GM21717 (cell line): ENCODE measurements at regions not wholly inside any gene's neighbourhood (a gene's known extent, or its start where the extent isn't known, plus 50 kb on each side); places are given as distances from the start of the nearest gene placed in this dataset.
"Not testable (repeated sequence)": the region's sequence is repeated elsewhere in the genome, so short reads cannot be mapped to it uniquely, and the experiment has no call there.

ENCODE experiments used
- ATAC-seq: cut with Tn5 transposase; IDR thresholded peaks from one replicate; pipeline ENCODE4 v1.9.1; 2021; ENCODE audit warnings: mild to moderate bottlenecking, moderate library complexity; ENCODE audit not compliant: unreplicated experiment

DNA sequence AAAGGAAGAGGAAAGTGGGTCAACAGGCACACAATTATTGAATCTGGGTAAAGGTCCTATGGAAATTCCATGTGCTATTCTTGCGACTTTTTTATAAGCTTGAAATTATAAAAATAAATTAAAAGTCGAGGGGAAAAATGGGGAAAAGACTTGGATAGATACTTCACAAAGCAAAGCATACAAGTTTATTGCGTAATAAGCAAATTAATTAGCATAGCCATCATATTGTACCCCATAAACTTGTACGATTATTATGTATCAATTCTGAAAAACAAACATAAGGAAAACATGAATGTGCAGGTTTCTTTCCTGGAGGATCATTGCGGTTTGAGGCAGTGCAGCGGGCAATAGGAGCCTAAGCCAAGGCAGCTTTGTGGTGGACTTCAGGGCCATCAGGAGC lies 351.6 kb upstream of the NOX3 start:
- no peak for ATAC-seq

DNA sequence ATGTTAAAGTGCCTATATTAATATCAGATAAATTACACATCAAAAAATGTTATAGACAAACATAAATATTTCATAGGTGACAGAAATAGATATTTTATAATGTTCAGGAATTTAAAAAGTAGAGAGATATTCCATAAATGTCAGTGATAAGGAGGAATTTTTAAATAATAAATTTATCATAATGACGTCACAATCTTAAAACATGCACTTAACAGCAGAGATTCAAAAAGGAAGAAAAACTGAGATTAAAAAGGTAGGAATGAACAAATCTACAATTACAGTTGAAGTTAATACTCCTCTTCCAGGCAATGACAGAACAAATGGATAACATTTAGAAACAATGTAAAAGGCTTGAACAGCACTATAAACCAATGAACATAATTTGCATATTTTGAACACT lies 345.4 kb upstream of the NOX3 start:
- no peak for ATAC-seq

DNA sequence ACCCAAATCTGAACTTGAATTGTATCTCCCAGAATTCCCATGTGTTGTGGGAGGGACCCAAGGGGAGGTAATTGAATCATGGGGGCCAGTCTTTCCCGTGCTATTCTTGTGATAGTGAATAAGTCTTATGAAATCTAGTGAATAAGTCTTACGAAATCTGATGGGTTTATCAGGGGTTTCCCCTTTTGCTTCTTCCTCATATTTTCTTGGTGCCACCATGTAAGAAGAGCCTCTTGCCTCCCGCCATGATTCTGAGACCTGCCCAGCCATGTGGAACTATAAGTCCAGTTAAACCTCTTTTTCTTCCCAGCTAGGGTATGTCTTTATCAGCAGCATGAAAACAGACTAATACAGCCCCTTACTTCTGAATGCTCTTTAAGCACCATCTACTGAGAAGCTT lies 343.2 kb upstream of the NOX3 start:
- not testable (repeated sequence) for ATAC-seq

DNA sequence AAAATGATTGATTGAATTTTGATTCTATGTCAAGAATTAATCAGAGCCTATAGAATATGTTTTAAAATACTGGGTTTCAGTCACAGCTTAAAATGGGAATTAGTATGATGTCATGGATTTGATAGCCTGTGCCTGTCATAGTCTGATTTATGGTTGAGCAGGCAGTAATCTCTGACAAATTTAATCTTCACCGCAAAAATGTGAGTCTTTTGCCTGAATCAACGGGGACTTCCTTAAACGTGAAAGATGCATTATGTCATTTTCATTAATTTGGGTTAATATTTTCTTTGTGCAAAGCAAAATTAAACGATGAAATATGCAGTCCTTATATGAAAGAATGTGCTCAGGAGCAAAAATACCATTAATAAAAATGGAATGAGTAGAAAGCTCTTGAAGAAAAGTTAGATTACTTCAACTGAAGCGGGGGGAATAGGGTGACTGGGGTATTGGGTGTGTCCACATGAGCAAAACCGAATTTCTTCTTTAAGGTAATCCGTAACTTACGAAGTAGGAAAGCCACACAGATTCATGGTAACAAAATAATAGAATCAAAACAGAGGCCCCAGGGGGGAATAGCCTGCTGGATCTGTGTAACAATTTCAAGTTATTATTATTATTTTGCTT lies 339.6 kb upstream of the NOX3 start:
- ATAC-seq = no peak

DNA sequence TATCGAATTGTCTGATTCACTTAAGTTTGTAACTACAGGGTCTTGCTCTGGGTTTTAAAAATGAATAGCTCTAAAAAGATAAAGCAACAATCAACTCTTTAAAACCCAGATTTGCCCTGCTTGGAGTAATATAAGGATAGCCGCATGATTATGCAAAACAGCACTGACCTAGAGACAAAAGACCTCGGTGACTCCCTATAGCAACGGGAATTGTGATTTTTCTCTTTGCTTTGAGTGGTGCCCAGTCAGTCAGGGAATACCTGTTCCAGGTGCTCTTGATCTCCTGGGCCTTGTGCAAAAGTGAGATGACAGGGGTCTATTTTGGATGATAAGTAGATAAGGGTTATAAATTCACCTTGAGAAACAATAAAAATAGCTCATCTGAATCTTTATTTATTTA lies 336.3 kb upstream of the NOX3 start:
- no peak for ATAC-seq

DNA sequence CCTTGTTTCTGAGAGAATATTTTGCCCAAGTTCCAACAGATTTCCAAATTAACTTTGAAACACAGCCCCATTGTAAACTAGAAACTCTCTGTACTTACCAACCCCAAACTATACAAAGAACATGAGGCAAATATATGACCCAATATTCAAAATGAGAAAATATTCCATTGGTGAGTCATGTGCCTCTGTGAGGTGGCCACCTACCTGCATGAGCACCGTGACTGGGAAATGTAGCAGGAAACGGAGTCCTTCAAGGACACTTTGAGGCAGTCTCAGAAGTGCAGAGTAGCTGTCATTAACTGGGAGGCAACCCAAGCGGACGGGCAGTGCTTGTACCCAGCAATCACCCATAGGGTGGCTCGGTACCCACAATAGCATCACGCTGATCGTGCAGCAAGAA lies 335.5 kb upstream of the NOX3 start:
- no peak for ATAC-seq

DNA sequence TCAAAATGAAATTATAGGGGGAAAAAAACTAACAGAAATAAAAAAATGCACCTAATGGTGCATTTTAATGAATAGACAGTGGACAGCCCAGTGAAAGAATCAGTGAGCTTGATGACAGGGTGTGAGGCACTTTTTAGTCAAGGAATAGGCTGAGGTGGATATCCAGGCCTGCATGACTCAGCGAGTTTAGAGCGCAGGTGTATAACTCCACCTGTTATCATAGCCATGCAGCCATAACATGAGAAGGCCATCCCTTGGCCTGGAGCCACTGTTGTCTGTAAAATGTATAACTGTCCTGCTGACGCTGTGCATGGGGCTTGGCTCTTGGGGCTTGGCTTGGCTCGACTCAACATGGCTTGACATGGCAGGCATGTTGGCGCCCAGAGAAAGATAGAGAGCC lies 331.5 kb upstream of the NOX3 start:
- no peak for ATAC-seq

DNA sequence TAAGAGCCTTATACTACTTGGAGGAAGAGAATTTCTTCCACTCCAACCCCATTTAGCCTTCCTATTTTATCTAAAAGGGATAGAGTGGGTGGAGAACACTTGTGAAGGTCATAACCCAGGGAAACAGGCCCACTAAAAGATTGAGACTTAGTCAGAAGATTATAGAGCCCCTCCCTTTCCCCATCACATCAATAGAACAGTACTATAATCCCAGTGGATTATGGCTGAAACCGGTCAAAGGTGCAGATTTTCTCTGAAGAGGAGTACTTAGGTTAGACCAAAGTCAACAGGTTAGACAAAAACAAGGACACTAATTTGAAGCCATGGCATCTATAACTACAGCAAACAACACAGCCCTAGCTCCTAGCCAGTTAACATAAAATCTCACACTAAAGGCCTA lies 330.9 kb upstream of the NOX3 start:
- ATAC-seq = no peak

DNA sequence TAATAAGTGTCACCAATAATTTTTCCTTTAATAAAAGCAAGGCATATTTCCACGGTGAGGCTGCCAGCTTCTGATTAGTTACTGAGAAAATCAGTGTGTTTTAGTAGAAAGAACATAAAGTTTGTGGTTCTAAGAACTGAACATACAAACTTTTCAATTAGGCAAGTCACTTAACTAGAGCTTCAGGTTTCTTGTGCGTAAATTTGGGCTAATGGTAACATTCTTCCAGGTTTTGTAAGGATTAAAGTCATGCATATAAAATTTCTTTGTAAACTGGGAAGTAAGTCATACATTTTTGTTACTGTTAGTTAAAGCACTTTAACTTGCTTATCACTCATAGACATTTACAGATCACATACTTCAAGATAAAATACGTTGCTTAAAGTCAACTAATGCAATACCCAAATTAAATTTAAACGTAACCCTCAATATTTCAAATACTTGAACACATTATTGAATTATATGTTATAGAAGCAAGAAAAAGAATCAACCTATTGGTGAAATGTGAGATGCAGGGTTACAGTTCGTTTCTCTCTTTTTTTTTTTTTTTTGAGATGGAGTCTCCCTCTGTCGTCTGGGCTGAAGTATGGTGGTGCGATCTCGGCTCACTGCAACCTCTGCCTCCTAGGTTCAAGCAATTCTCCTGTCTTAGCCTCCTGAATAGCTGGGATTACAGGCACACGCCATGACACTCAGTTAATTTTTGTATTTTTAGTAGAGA lies 327.3 kb upstream of the NOX3 start:
- ATAC-seq = no peak

DNA sequence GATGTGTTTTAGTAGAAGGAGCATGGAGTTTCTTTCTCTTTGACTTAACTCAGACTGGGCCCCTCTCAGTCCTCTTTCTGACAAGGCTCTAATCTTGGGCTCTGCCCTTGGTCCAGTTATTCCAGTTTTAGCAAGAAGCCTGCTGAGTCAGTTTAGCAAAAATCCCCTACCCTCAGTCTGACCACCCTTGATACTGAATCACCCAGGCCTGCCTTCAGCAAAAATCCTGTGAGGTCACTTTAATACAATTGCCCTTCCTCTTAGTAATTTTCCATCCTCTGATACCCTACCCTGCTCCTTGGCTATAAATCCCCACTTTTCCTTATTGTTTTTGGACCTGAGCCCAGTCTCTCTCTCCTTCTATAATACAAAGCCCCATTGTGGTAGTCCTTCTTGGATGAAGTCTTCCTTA lies 326.7 kb upstream of the NOX3 start:
- ATAC-seq = no peak

DNA sequence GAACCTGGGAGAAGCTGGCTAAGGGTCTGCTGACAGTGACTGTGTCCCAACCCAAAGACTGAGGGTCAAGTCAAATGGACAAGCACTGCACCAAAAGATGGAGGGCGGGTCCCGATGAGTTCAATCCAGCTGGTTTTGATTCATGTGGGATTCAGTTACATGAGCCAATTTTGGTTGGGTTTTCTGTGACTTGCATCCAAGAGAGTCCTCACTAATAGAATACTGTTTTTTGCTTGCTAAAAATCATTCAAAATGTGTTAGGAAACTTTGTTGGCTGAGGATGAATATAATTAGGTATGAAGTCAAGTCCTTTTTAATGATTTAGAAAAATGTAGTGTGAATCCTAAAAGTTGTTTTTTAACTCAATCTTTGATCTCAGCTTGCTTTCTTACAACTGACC lies 323.8 kb upstream of the NOX3 start:
- ATAC-seq = no peak

DNA sequence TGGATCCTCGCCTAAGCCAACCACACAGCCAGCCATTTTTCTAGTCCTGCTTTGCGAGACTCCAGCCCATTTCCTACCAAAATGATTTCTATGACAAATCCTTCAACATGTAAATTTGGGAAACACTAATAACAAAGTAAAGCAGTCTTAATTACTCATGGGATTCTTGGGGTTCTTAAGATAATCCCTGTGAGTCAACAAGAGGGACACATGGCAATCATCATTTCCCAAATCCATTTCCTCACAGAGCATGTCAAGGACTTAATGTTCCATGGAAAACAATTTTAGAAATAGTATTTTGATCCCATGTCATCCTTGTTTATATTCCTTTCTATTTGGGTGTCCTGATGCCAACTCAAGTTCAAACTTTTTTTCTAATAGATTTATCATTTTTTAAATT lies 322.7 kb upstream of the NOX3 start:
- no peak for ATAC-seq

DNA sequence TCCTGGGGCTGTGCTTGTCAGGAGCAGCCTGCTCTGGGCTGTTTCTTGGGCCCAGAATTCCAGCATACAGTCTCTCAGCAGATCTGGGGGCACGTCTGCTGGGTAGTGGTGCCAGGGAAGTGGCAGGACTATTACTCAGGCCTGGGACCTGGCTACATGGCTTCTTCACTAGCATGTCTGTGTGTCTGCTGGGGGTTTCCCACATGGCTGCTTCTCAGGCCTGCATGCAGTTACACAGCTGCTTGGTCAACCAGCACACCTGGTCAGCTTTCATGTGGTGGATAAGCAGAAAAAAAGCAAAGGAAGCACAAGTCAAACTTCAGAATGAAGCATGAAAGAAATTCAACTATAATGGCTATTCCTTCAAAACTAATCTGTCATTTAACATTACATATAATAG lies 316.2 kb upstream of the NOX3 start:
- ATAC-seq = no peak

DNA sequence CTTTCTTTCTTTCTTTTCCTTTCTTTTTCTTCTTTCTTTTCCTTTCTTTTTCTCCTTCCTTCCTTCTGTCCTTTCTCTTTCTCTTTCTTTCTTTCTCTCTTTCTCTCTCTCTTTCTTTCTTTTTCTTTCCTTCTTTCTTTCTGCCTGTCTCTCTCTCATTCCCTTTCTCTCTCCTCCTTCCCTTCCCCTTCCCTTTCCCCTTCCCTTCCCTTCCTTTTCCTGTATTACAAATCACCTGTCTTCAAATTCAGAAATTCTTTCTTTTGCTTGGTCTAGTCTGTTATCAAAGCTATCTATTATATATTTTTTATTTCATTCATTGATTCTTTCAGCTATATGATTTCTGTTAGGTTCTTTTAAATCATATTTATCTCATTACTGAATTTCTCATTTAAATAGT lies 315.2 kb upstream of the NOX3 start:
- no peak for ATAC-seq

DNA sequence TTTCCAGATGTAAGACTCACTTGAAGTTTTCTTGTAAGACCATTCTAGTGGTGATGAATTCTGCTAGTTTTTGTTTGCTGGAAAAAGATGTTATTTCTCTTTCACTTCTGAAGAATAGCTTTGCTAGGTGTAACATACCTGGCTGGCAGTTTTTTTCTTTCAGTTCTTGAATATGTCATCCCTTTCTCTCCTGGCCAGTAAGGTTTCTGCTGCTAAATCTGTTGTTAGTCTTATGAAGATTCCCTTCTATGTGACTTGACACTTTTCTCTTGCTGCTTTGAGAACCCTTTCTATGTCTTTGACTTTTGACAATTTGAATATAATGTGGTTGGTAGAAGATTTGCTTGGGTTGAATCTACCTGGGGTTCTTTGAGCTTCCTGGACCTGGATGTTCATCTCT lies 314.7 kb upstream of the NOX3 start:
- ATAC-seq = no peak

DNA sequence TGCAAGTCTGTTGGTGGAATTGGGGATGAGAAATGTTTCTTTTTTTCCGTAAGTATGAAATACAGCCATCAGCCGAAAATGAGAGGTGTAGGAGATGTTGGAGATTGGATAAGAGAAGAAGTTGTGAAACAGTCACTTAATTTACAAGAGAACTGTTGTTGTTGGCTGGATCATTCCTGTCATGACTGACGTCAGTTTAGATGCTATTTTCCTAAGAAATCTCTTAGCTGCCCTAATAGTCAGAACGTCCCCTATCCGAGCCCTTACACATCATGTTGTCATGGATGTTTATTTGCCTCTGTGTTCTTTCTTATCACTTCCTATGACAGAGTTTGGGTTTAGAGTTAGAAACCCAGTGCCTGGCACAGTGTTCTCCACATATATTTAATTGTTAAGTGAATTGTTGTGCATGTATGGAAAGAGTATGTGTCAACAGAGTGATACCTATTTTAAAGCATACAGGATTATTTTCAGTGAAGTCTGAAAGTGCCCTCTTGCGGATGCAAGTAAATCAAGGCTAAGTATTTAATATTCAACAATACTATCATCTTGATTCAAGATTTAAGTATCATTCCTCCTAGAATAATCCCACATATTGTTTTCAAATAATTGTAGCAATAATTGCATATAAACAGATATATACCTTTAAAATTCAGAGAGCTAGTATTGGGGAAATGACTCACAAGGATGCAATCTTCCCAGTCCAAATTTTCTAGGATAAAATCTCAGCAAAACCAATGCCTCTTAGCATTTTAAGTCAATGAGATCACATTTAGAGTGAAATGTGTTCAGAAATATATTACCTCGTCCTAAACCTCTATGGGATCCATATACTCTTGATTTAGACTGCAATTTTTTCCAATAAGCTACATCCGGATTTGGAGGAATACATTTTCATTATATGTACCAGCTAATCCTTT lies 309.9 kb upstream of the NOX3 start:
- no peak for ATAC-seq

DNA sequence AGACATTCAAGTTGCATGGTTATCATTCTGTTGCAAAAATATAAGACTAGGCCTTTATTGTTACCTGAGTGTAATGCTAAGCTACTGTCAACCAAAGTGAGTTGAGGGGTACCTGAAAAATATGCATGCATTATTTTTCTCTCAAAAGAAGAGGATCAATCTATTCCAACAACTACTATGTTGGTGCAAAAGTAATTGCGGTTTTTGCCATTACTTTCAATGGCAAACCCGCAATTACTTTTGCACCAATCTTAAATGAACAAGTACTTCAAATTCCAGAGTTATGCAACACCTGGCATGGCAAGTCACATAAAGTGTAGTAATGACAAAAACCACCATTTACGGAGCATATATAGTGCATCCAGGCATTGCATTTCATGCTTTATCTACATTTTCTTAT lies 307.0 kb upstream of the NOX3 start:
- ATAC-seq = no peak

DNA sequence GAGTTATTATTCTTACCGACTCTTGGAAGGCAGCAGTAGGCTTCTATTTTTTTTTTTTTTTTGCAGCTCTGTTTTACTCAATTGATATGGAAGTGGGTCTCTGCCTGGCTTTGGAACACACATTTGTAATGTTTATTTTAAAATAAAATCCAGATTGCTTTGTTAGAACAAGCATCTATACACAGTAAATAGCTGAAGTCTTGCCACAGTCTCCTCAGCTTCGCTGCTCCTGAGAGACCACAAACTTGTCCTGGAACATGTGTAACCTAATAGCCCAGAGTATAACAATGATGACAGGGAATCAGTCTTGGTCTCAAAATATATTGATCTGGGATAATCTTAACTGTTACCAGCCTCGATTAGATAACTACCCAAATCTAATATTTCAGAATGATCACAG lies 299.8 kb upstream of the NOX3 start:
- no peak for ATAC-seq

DNA sequence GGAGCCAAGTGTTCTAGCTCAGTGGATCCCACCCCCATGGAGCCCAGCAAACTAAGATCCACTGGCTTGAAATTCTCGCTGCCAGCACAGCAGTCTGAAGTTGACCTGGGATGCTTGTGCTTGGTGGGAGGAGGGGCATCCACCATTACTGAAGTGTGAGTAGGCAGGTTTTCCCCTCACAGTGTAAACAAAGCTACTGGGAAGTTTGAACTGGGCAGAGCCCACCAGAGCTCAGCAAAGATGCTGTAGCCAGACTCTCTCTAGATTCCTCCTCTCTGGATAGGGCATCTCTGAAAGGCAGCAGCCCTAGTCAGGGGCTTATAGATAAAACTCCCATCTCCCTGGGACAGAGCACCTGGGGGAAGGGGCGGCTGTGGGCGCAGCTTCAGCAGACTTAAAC lies 293.1 kb upstream of the NOX3 start:
- ATAC-seq = not testable (repeated sequence)

DNA sequence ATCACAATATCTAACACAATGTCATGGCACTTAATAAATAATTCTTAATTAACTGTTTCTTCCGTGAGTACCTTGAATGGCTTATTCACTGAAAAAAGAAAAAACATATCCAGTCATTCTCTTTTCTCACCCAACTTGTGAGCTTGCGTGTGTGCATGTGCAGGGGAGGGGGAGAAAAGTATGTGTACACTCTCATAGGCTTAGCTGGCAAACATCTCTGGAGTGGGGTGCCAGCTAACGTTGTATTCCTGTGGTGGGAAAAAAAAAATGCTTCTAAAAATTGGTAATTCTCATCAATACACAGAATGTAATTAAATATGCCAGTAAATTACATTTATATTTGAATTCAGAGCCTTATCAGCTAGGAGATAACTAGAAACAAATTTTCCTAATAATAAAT lies 291.9 kb upstream of the NOX3 start:
- ATAC-seq = no peak

DNA sequence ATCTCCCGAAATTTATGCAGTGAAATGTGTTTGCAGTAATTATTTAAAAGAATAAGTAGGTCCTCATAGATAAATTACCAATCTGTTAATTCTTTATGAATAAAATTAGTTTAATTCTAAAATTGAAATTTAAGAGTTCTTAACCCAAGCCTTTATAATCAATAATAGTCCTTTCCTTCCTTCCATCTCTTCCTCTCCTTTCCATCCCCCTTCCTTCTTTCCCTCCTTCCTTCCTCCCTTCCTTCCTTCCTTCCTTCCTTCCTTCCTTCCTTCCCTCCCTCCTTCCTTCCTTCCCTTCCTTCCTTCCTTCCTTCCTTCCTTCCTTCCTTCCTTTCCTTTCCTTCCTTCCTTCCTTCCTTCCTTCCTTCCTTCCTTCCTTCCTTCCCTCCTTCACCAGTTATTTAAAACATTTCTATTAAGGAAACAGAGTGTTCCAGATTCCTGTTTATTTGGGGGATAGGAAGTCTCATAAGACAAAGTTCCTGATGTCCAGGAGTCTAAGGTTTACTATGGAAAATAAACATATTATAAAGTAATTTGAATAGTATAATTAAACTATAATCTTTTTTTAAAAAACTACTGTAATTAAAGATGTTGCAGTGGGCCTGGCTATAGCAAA lies 285.3 kb upstream of the NOX3 start:
- ATAC-seq = no peak
